ENCODE measurements at regions not wholly inside any gene's neighbourhood (a gene's known extent, or its start where the extent isn't known, plus 50 kb on each side); places are given as distances from the start of the nearest gene placed in this dataset.
"Not testable (repeated sequence)": the region's sequence is repeated elsewhere in the genome, so short reads cannot be mapped to it uniquely, and the experiment has no call there.

DNA sequence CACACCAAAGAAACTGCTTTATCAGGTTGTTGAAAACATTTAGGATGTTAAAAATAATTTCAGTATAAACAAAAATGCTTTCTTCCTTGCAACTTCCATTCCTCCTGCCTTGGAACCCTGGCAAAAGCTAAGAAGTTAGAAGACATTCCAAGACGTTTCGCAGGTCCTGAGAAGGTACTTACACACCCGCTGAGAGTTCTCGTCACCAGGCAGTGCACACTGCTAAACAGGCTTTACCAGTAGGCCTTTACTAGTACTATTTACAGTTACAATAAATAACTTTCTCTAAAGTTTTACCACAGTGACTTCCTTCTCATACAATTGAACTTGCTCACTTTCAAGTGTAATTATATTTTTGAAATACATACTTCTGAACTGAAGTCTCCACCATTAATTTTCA lies 81.4 kb upstream of the RPS6KA2 start:
- no peak for DNase-seq (ENCODE audit: low spot score)
- H3K27ac ChIP-seq: no peak overlapping the region
- TF ChIP-seq, protein P1, sequence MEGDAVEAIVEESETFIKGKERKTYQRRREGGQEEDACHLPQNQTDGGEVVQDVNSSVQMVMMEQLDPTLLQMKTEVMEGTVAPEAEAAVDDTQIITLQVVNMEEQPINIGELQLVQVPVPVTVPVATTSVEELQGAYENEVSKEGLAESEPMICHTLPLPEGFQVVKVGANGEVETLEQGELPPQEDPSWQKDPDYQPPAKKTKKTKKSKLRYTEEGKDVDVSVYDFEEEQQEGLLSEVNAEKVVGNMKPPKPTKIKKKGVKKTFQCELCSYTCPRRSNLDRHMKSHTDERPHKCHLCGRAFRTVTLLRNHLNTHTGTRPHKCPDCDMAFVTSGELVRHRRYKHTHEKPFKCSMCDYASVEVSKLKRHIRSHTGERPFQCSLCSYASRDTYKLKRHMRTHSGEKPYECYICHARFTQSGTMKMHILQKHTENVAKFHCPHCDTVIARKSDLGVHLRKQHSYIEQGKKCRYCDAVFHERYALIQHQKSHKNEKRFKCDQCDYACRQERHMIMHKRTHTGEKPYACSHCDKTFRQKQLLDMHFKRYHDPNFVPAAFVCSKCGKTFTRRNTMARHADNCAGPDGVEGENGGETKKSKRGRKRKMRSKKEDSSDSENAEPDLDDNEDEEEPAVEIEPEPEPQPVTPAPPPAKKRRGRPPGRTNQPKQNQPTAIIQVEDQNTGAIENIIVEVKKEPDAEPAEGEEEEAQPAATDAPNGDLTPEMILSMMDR (conservative IDR thresholded peaks at IDR 0.05; ENCODE audit: low read depth): no peak
- ChIA-PET POLR2A (ENCODE audit: low non-redundant PET) (no interaction called here), CTCF (no interaction called here)

- TF ChIP-seq, protein P1 (conservative IDR thresholded peaks at IDR 0.05; ENCODE audit: low read depth): no peak
Observed at GRCh38 chr6:166707045-166707444, 80.0 kb upstream of the RPS6KA2 start.

GRCh38 chr6:166705069-166705468 lies 78.0 kb upstream of the RPS6KA2 start:
- ChIA-PET POLR2A (ENCODE audit: low non-redundant PET) (no interaction called here), CTCF (no interaction called here)
- TF ChIP-seq, protein P1 (conservative IDR thresholded peaks at IDR 0.05; ENCODE audit: low read depth): no peak
- no peak for DNase-seq (ENCODE audit: low spot score)
- H3K27ac ChIP-seq: no peak overlapping the region

More at GRCh38 chr6:166707045-166707444, 80.0 kb upstream of the RPS6KA2 start:
- ChIA-PET CTCF (no interaction called here), POLR2A (ENCODE audit: low non-redundant PET) (no interaction called here)
- no peak for DNase-seq (ENCODE audit: low spot score)
- H3K27ac ChIP-seq: no peak overlapping the region

GRCh38 chr6:166704171-166704570 lies 77.1 kb upstream of the RPS6KA2 start:
- ChIA-PET POLR2A (ENCODE audit: low non-redundant PET) (no interaction called here), CTCF (no interaction called here)
- TF ChIP-seq, protein P1 (conservative IDR thresholded peaks at IDR 0.05; ENCODE audit: low read depth): no peak
- H3K27ac ChIP-seq: no peak overlapping the region
- no peak for DNase-seq (ENCODE audit: low spot score)

GRCh38 chr6:166703149-166703710 lies 76.2 kb upstream of the RPS6KA2 start:
- H3K27ac ChIP-seq: no peak overlapping the region
- no peak for DNase-seq (ENCODE audit: low spot score)
- ChIA-PET CTCF (interaction anchor here (0.9 kb wide), 1 partner anchor 50 kb away, joined by 3 read pairs; no protein-coding TSS in a partner anchor), POLR2A (ENCODE audit: low non-redundant PET) (no interaction called here)
- TF ChIP-seq, protein P1 (conservative IDR thresholded peaks at IDR 0.05; ENCODE audit: low read depth): no peak

DNA sequence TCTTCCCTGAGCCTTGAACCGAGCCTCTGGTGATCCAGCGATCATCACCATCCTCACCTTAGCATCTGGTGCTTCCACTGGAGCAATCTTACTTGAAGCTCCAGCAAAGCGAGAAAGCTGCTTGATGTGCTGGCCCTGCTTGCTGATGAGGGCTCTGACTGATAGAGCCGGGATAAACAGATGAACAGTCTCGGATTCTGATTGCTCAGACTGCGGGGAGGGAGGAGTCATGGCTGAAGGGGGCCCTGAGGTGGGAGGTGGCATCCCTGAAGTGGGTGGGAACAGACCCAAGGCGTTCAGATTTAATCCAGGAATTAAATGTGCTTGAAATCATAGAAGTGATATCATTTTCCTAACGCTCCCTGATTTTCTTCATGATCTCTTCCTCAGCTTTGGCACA lies 74.4 kb upstream of the RPS6KA2 start:
- H3K27ac ChIP-seq; CTCF ChIA-PET; DNase-seq (ENCODE audit: low spot score); POLR2A ChIA-PET (ENCODE audit: low non-redundant PET): not testable (repeated sequence)

- H3K27ac ChIP-seq; DNase-seq (ENCODE audit: low spot score); POLR2A ChIA-PET (ENCODE audit: low non-redundant PET); CTCF ChIA-PET: not testable (repeated sequence)
Observed at GRCh38 chr6:166700871-166701270, 73.8 kb upstream of the RPS6KA2 start.

DNA sequence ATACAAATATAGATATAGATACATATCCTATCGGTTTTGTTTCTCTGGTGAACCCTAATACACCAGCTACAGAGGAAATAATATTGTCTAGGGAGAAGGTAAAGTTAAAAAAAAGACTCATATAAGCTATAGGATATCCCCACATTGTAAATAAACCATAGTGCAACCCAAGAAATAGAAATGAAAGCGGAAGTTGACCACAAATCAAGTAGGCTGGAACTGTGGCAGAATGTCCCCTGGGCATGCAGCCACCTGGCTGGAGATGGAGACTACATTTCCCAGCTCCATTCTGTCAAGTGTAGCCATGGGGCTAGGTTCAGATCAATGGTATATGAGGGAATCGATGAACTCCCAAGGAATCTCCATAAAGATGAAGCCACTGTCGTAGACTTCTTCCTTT lies 70.1 kb upstream of the RPS6KA2 start:
- CTCF ChIA-PET: interaction anchor here (0.6 kb wide), 1 partner anchor 78 kb away, joined by 4 read pairs; no protein-coding TSS in a partner anchor
- no peak overlapping the region for H3K27ac ChIP-seq
- no peak for DNase-seq (ENCODE audit: low spot score)
- TF ChIP-seq, protein P1 (conservative IDR thresholded peaks at IDR 0.05; ENCODE audit: low read depth): no peak
- POLR2A ChIA-PET (ENCODE audit: low non-redundant PET): interaction anchor here (0.6 kb wide), 1 partner anchor 288 kb away, joined by 4 read pairs; no protein-coding TSS in a partner anchor
